PC-3 (cell line): ENCODE measurements at regions not wholly inside any gene's neighbourhood (a gene's known extent, or its start where the extent isn't known, plus 50 kb on each side); places are given as distances from the start of the nearest gene placed in this dataset.

ENCODE experiments used
- ATAC-seq: fragments of 200-7000 bp; cut with Tn5 transposase; 2 replicates; pipeline ENCODE4 v1.9.1; 2020; ENCODE audit warnings: mild to moderate bottlenecking, moderate library complexity
- BruUV-seq: library from RNA; stranded (reverse); fragments of 400-500 nt; replicated peaks from 2 replicates; lab custom pipeline; 2021; lab: Mats Ljungman, UMichigan
- CTCF ChIA-PET: fragments of 300-600 bp; sonication (Branson Sonifier 250); formaldehyde crosslinking; loops from one replicate; lab custom pipeline; 2022; ENCODE audit warnings: antibody characterized with exemption; lab: Charles Lee
- POLR2A ChIA-PET: fragments of 300-600 bp; sonication (Branson Sonifier 250); formaldehyde crosslinking; loops from one replicate; lab custom pipeline; 2022; ENCODE audit warnings: antibody characterized with exemption; ENCODE audit not compliant: unreplicated experiment; lab: Charles Lee
- DNase-seq: peaks from one replicate; pipeline ENCODE4 v3.0.0-alpha.2; 2015
- H2AFZ ChIP-seq: fragments of 300-600 bp; sonication (generic); 2 replicates; pipeline ENCODE4 v1.6.0; 2016; ENCODE audit warnings: antibody characterized with exemption, low read length
- H3F3A ChIP-seq: fragments of 300-600 bp; sonication (generic); one replicate; pipeline ENCODE4 v1.6.0; 2017; ENCODE audit warnings: antibody characterized with exemption, low read length, control low read depth, mild to moderate bottlenecking; ENCODE audit not compliant: unreplicated experiment
- H3K27ac ChIP-seq: fragments of 300-600 bp; sonication (generic); 2 replicates; pipeline ENCODE4 v1.5.1; 2016; ENCODE audit warnings: mild to moderate bottlenecking, low read length
- H3K27me3 ChIP-seq: fragments of 300-600 bp; sonication (generic); 2 replicates; pipeline ENCODE4 v1.6.1; 2016; ENCODE audit warnings: low read length, mixed read lengths
- H3K36me3 ChIP-seq: fragments of 300-600 bp; sonication (generic); 2 replicates; pipeline ENCODE4 v1.6.1; 2016; ENCODE audit warnings: low read depth, mixed run types, low read length, mixed read lengths
- H3K4me1 ChIP-seq: fragments of 300-600 bp; sonication (generic); 2 replicates; pipeline ENCODE4 v1.5.1; 2016; ENCODE audit warnings: low read length; ENCODE audit not compliant: insufficient read depth
- H3K4me2 ChIP-seq: fragments of 300-600 bp; sonication (generic); 2 replicates; pipeline ENCODE4 v1.6.0; 2016; ENCODE audit warnings: low read length
- H3K4me3 ChIP-seq: fragments of 300-600 bp; sonication (generic); 2 replicates; pipeline ENCODE4 v1.5.1; 2016; ENCODE audit warnings: mild to moderate bottlenecking, low read length, mixed read lengths
- H3K79me2 ChIP-seq: fragments of 300-600 bp; sonication (generic); 2 replicates; pipeline ENCODE4 v1.6.1; 2017; ENCODE audit warnings: low read length, mixed read lengths
- H3K9ac ChIP-seq: fragments of 300-600 bp; sonication (generic); 2 replicates; pipeline ENCODE4 v1.6.0; 2016; ENCODE audit warnings: mild to moderate bottlenecking, low read length
- H3K9me2 ChIP-seq: fragments of 300-600 bp; sonication (generic); replicated peaks from 2 replicates; pipeline ENCODE4 v1.6.1; 2016; ENCODE audit warnings: mixed run types, low read length, mixed read lengths
- H3K9me3 ChIP-seq: fragments of 300-600 bp; sonication (generic); 2 replicates; pipeline ENCODE4 v1.6.1; 2016; ENCODE audit warnings: low read length, mixed read lengths
- H4K20me1 ChIP-seq: fragments of 300-600 bp; sonication (generic); 2 replicates; pipeline ENCODE4 v1.6.1; 2016; ENCODE audit warnings: low read length, mixed read lengths
- CTCF ChIP-seq: fragments of 300-600 bp; sonication (generic); conservative IDR thresholded peaks from 2 replicates; pipeline ENCODE4 v1.5.1; 2017; ENCODE audit warnings: antibody characterized with exemption, low read depth, mild to moderate bottlenecking, low read length
- EZH2 ChIP-seq: fragments of 300-600 bp; sonication (generic); IDR thresholded peaks from one replicate; pipeline ENCODE4 v1.6.1; 2017; ENCODE audit warnings: antibody characterized with exemption, mild to moderate bottlenecking, low read length; ENCODE audit not compliant: unreplicated experiment
- EZH2phosphoT487 ChIP-seq: fragments of 300-600 bp; sonication (generic); IDR thresholded peaks from 2 replicates; pipeline ENCODE4 v1.6.1; 2018; ENCODE audit warnings: mild to moderate bottlenecking, antibody characterized with exemption, low read length, borderline replicate concordance
- intact Hi-C: fragments of 100-400 bp; cut with micrococcal nuclease; formaldehyde crosslinking; loops from 2 replicates; pipeline ENCODE4 v1.9.0; 2023

GRCh38 chr11:109145287-109145686, 276.7 kb upstream of the C11orf87 start:
- POLR2A ChIA-PET = no interaction called here
- Histone ChIP-seq H3K9me3 (no peaks in the 10 kb centered on the region), H3K4me2 (no peak overlapping the region), H2AFZ (no peak overlapping the region), H3K27ac (no peak overlapping the region), H3K79me2 (no peaks in the 10 kb centered on the region), H3K9ac (no peak overlapping the region), H3K9me2 (no peaks in the 10 kb centered on the region), H4K20me1 (no peaks in the 10 kb centered on the region), H3F3A (no peaks in the 10 kb centered on the region), H3K27me3 (peaks cover 3% of the 10 kb centered on the region; the same call in 1 of the 2 replicates), H3K4me3 (no peak overlapping the region), H3K36me3 (no peaks in the 10 kb centered on the region), H3K4me1 (no peaks in the 10 kb centered on the region)
- no peak for DNase-seq
- no peak for ATAC-seq
- BruUV-seq = no TSS peak
- intact Hi-C loops = no loop called here
- CTCF ChIA-PET = no interaction called here
- TF ChIP-seq EZH2 (no peak), EZH2phosphoT487 (no peak), CTCF (no peak)

- Histone ChIP-seq H2AFZ (no peak overlapping the region), H3K9me2 (no peaks in the 10 kb centered on the region), H3K4me3 (no peak overlapping the region), H3K4me2 (no peak overlapping the region), H3K79me2 (no peaks in the 10 kb centered on the region), H3K36me3 (no peaks in the 10 kb centered on the region), H3K4me1 (no peaks in the 10 kb centered on the region), H3F3A (no peaks in the 10 kb centered on the region), H3K9ac (no peak overlapping the region), H3K27me3 (peaks cover 7% of the 10 kb centered on the region; the same call in 1 of the 2 replicates), H4K20me1 (no peaks in the 10 kb centered on the region), H3K9me3 (no peaks in the 10 kb centered on the region), H3K27ac (no peak overlapping the region)
- intact Hi-C loops = no loop called here
- DNase-seq (no peak), ATAC-seq (no peak)
- no TSS peak for BruUV-seq
- POLR2A ChIA-PET = no interaction called here
- TF ChIP-seq CTCF = no peak
- TF ChIP-seq EZH2phosphoT487 = no peak
- no peak for TF ChIP-seq EZH2
- CTCF ChIA-PET = no interaction called here
These were observed 274.3 kb upstream of the C11orf87 start for GRCh38 chr11:109147726-109148125.

GRCh38 chr11:109148669-109149068, 273.3 kb upstream of the C11orf87 start:
- no peak for TF ChIP-seq CTCF
- no peak for TF ChIP-seq EZH2phosphoT487
- TF ChIP-seq EZH2 = no peak
- H3K4me1 ChIP-seq = no peaks in the 10 kb centered on the region
- H2AFZ ChIP-seq = no peak overlapping the region
- H3K9ac ChIP-seq = no peak overlapping the region
- no peaks in the 10 kb centered on the region for H3K9me3 ChIP-seq
- peaks cover 10% of the 10 kb centered on the region; the same call in 1 of the 2 replicates for H3K27me3 ChIP-seq
- ChIA-PET POLR2A (no interaction called here), CTCF (no interaction called here)
- H3K27ac ChIP-seq = no peak overlapping the region
- H3K9me2 ChIP-seq = no peaks in the 10 kb centered on the region
- DNase-seq = no peak
- no peak overlapping the region for H3K4me3 ChIP-seq
- H3K4me2 ChIP-seq = no peak overlapping the region
- ATAC-seq = no peak
- no peaks in the 10 kb centered on the region for H3K36me3 ChIP-seq
- intact Hi-C loops = no loop called here
- no peaks in the 10 kb centered on the region for H3K79me2 ChIP-seq
- no peaks in the 10 kb centered on the region for H4K20me1 ChIP-seq
- BruUV-seq = no TSS peak
- H3F3A ChIP-seq = no peaks in the 10 kb centered on the region
